DOHH2 (cell line): ENCODE measurements at regions not wholly inside any gene's neighbourhood (a gene's known extent, or its start where the extent isn't known, plus 50 kb on each side); places are given as distances from the start of the nearest gene placed in this dataset.

ENCODE experiments used
- EZH2phosphoT487 ChIP-seq: fragments of 200-600 bp; sonication (generic); IDR thresholded peaks from 2 replicates; pipeline ENCODE4 v1.6.1; 2017; ENCODE audit warnings: borderline replicate concordance, mild to moderate bottlenecking, antibody characterized with exemption, low read length, moderate library complexity, mixed read lengths
- TF ChIP-seq, protein P1 (sequence below): fragments of 200-600 bp; sonication (generic); IDR thresholded peaks from one replicate; pipeline ENCODE4 v1.5.1; 2014; ENCODE audit warnings: antibody characterized with exemption, mild to moderate bottlenecking, low read depth, low read length; ENCODE audit not compliant: poor library complexity, severe bottlenecking

- TF ChIP-seq, protein P1, sequence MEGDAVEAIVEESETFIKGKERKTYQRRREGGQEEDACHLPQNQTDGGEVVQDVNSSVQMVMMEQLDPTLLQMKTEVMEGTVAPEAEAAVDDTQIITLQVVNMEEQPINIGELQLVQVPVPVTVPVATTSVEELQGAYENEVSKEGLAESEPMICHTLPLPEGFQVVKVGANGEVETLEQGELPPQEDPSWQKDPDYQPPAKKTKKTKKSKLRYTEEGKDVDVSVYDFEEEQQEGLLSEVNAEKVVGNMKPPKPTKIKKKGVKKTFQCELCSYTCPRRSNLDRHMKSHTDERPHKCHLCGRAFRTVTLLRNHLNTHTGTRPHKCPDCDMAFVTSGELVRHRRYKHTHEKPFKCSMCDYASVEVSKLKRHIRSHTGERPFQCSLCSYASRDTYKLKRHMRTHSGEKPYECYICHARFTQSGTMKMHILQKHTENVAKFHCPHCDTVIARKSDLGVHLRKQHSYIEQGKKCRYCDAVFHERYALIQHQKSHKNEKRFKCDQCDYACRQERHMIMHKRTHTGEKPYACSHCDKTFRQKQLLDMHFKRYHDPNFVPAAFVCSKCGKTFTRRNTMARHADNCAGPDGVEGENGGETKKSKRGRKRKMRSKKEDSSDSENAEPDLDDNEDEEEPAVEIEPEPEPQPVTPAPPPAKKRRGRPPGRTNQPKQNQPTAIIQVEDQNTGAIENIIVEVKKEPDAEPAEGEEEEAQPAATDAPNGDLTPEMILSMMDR, result no peak
- no peak for TF ChIP-seq EZH2phosphoT487
Measured at GRCh38 chr14:103273745-103274615, 60.1 kb upstream of the EIF5 start.
